GM18858 (cell line): ENCODE measurements at regions not wholly inside any gene's neighbourhood (a gene's known extent, or its start where the extent isn't known, plus 50 kb on each side); places are given as distances from the start of the nearest gene placed in this dataset.
"Not testable (repeated sequence)": the region's sequence is repeated elsewhere in the genome, so short reads cannot be mapped to it uniquely, and the experiment has no call there.

Experiments used
- ATAC-seq: cut with Tn5 transposase; IDR thresholded peaks from one replicate; pipeline ENCODE4 v1.9.1; 2021; ENCODE audit not compliant: unreplicated experiment

- no peak for ATAC-seq
Measured at GRCh38 chr16:87135246-87136030, 181.8 kb downstream of the C16orf95 start.

- ATAC-seq: no peak
Measured at GRCh38 chr16:87138316-87138715, 178.9 kb downstream of the C16orf95 start.

GRCh38 chr16:87138738-87139267 lies 178.4 kb downstream of the C16orf95 start:
- ATAC-seq: no peak

- no peak for ATAC-seq
Measured at GRCh38 chr16:87140211-87141200, 176.7 kb downstream of the C16orf95 start.

GRCh38 chr16:87141402-87141801 lies 175.8 kb downstream of the C16orf95 start:
- ATAC-seq: no peak

- no peak for ATAC-seq
Measured at GRCh38 chr16:87143661-87144121, 173.5 kb downstream of the C16orf95 start.

- no peak for ATAC-seq
Measured at GRCh38 chr16:87144232-87144631, 173.0 kb downstream of the C16orf95 start.

GRCh38 chr16:87145181-87146176 lies 171.7 kb downstream of the C16orf95 start:
- no peak for ATAC-seq

- no peak for ATAC-seq
Measured at GRCh38 chr16:87146676-87147075, 170.5 kb downstream of the C16orf95 start.

- no peak for ATAC-seq
Measured at GRCh38 chr16:87149051-87149450, 168.1 kb downstream of the C16orf95 start.

- ATAC-seq: no peak
Measured at GRCh38 chr16:87150262-87150661, 166.9 kb downstream of the C16orf95 start.

GRCh38 chr16:87150681-87151280 lies 166.4 kb downstream of the C16orf95 start:
- no peak for ATAC-seq

- no peak for ATAC-seq
Measured at GRCh38 chr16:87152221-87152755, 164.9 kb downstream of the C16orf95 start.

- no peak for ATAC-seq
Measured at GRCh38 chr16:87153326-87153725, 163.9 kb downstream of the C16orf95 start.

GRCh38 chr16:87155315-87155714 lies 161.9 kb downstream of the C16orf95 start:
- ATAC-seq: not testable (repeated sequence)

GRCh38 chr16:87156195-87156594 lies 161.0 kb downstream of the C16orf95 start:
- no peak for ATAC-seq

- ATAC-seq: no peak
Measured at GRCh38 chr16:87160234-87160636, 157.0 kb downstream of the C16orf95 start.

GRCh38 chr16:87160701-87161337 lies 156.4 kb downstream of the C16orf95 start:
- ATAC-seq: no peak

GRCh38 chr16:87161410-87161809 lies 155.8 kb downstream of the C16orf95 start:
- ATAC-seq: not testable (repeated sequence)
